Caco-2 (cell line): ENCODE measurements at regions not wholly inside any gene's neighbourhood (a gene's known extent, or its start where the extent isn't known, plus 50 kb on each side); places are given as distances from the start of the nearest gene placed in this dataset.
A peak's percentile ranks its signal among the peaks of the same experiment; 100 is the strongest.

Experiments used
- BruUV-seq: library from RNA; stranded (reverse); fragments of 400-500 nt; replicated peaks from 2 replicates; lab custom pipeline; 2021; lab: Mats Ljungman, UMichigan
- CTCF ChIA-PET: fragments of 300-600 bp; sonication (Branson Sonifier 250); formaldehyde crosslinking; loops from one replicate; lab custom pipeline; 2022; ENCODE audit warnings: antibody characterized with exemption; lab: Charles Lee
- POLR2A ChIA-PET: fragments of 300-600 bp; sonication (Branson Sonifier 250); formaldehyde crosslinking; loops from one replicate; lab custom pipeline; 2022; ENCODE audit warnings: antibody characterized with exemption; lab: Charles Lee
- DNase-seq, 2 experiments: peaks; one replicate each; pipeline versions ENCODE4 v3.0.0 to v3.0.0-alpha.2; 2020 to 2022
- H3K27me3 ChIP-seq: replicated peaks from 2 replicates; pipeline ENCODE4 v1.6.0; 2011; ENCODE audit warnings: low read length; ENCODE audit not compliant: control insufficient read depth, insufficient read depth
- H3K36me3 ChIP-seq: 2 replicates; pipeline ENCODE4 v1.5.1; 2011; ENCODE audit warnings: low read length; ENCODE audit not compliant: control insufficient read depth, insufficient read depth
- H3K4me1 ChIP-seq: fragments of 250-450 bp; sonication (Bioruptor Pico); 2 replicates; pipeline ENCODE4 v1.5.1; 2020; ENCODE audit warnings: mild to moderate bottlenecking
- H3K4me3 ChIP-seq: 2 replicates; pipeline ENCODE4 v1.5.1; 2011; ENCODE audit warnings: low read depth, mild to moderate bottlenecking, control low read depth, low read length
- H3K9me3 ChIP-seq: fragments of 250-450 bp; sonication (Bioruptor Pico); 2 replicates; pipeline ENCODE4 v1.5.1; 2020; ENCODE audit warnings: mild to moderate bottlenecking, moderate library complexity
- H3K27ac Mint-ChIP-seq: one replicate; pipeline ENCODE4 v1.8.0; 2022; ENCODE audit warnings: mixed read lengths; ENCODE audit not compliant: unreplicated experiment
- H3K27me3 Mint-ChIP-seq: one replicate; pipeline ENCODE4 v1.8.0; 2022; ENCODE audit warnings: mixed read lengths; ENCODE audit not compliant: insufficient read depth, unreplicated experiment
- H3K36me3 Mint-ChIP-seq: one replicate; pipeline ENCODE4 v1.8.0; 2022; ENCODE audit warnings: mild to moderate bottlenecking, mixed read lengths; ENCODE audit not compliant: insufficient read depth, unreplicated experiment
- H3K4me1 Mint-ChIP-seq: one replicate; pipeline ENCODE4 v1.8.0; 2022; ENCODE audit warnings: low read depth, mixed read lengths; ENCODE audit not compliant: unreplicated experiment
- H3K4me3 Mint-ChIP-seq: one replicate; pipeline ENCODE4 v1.8.0; 2022; ENCODE audit warnings: mild to moderate bottlenecking, moderate library complexity, mixed read lengths; ENCODE audit not compliant: unreplicated experiment
- H3K9me3 Mint-ChIP-seq: one replicate; pipeline ENCODE4 v1.8.0; 2022; ENCODE audit warnings: mixed read lengths; ENCODE audit not compliant: unreplicated experiment
- CTCF ChIP-seq, 2 experiments: fragments of 200-600 bp in 1 of 2; IDR thresholded peaks; 1 replicate in 1 of 2; 2 replicates in 1 of 2; pipeline versions ENCODE4 v1.5.1 to v1.8.0; 2011 to 2022; ENCODE audit warnings: antibody characterized with exemption in 1 of 2, control low read depth in 1 of 2, inconsistent platforms in 1 of 2, low read depth in 1 of 2, low read length in 1 of 2, mild to moderate bottlenecking in 1 of 2, moderate library complexity in 1 of 2; ENCODE audit not compliant: insufficient read depth in 1 of 2, severe bottlenecking in 1 of 2, unreplicated experiment in 1 of 2
- intact Hi-C: fragments of 100-400 bp; cut with micrococcal nuclease; formaldehyde crosslinking; loops from one replicate; pipeline ENCODE4 v1.10.0; 2022; ENCODE audit not compliant: unreplicated experiment

- TF ChIP-seq CTCF (IDR thresholded peaks at IDR 0.05; ENCODE audit: insufficient read depth in 1 of 2, low read depth in 1 of 2, low read length in 1 of 2, severe bottlenecking in 1 of 2, unreplicated experiment in 1 of 2) = no peak
- H3K9me3 Mint-ChIP-seq = no peaks in the 10 kb centered on the region
- H3K36me3 Mint-ChIP-seq = no peaks in the 10 kb centered on the region
- H3K27me3 Mint-ChIP-seq = no peaks in the 10 kb centered on the region
- ChIA-PET POLR2A (no interaction called here), CTCF (interaction anchor here (0.8 to 1.8 kb wide), 5 partner anchors 18 to 176 kb away, joined by 3 to 6 read pairs (median 3); no protein-coding TSS in a partner anchor)
- DNase-seq = no peak
- intact Hi-C loops = loop anchor here (1.0 to 2.0 kb wide), 5 partner anchors 10 to 177 kb away; partner anchors contain the start of gene CSNK1A1
- no peak overlapping the region for H3K4me3 Mint-ChIP-seq
- Histone ChIP-seq H3K4me1 (peaks cover 17% of the 10 kb centered on the region), H3K27me3 (no peaks in the 10 kb centered on the region), H3K36me3 (no peaks in the 10 kb centered on the region), H3K4me3 (no peak overlapping the region), H3K9me3 (no peaks in the 10 kb centered on the region)
- peaks cover 30% of the 10 kb centered on the region for H3K4me1 Mint-ChIP-seq
- H3K27ac Mint-ChIP-seq = peak overlapping the region; percentile 47
- no TSS peak for BruUV-seq
Observed at GRCh38 chr5:149441986-149442385, 62.9 kb upstream of the IL17B start.

GRCh38 chr5:149441194-149441753, 62.2 kb upstream of the IL17B start:
- Mint-ChIP-seq H3K27me3 (no peaks in the 10 kb centered on the region), H3K9me3 (no peaks in the 10 kb centered on the region), H3K36me3 (no peaks in the 10 kb centered on the region), H3K4me1 (peaks cover 30% of the 10 kb centered on the region), H3K27ac (no peak overlapping the region), H3K4me3 (no peak overlapping the region)
- H3K9me3 ChIP-seq = no peaks in the 10 kb centered on the region
- intact Hi-C loops = no loop called here
- no peak for TF ChIP-seq CTCF (IDR thresholded peaks at IDR 0.05; ENCODE audit: insufficient read depth in 1 of 2, low read depth in 1 of 2, low read length in 1 of 2, severe bottlenecking in 1 of 2, unreplicated experiment in 1 of 2)
- ChIA-PET POLR2A (no interaction called here), CTCF (interaction anchor here (0.9 to 1.8 kb wide), 4 partner anchors 11 to 177 kb away, joined by 3 to 6 read pairs (median 4); partner anchors contain the start of gene CSNK1A1)
- H3K4me3 ChIP-seq = no peak overlapping the region
- no peaks in the 10 kb centered on the region for H3K36me3 ChIP-seq
- DNase-seq = no peak
- BruUV-seq = no TSS peak
- no peaks in the 10 kb centered on the region for H3K27me3 ChIP-seq
- peaks cover 17% of the 10 kb centered on the region for H3K4me1 ChIP-seq

- Histone ChIP-seq H3K9me3 (no peaks in the 10 kb centered on the region), H3K36me3 (no peaks in the 10 kb centered on the region), H3K4me1 (peaks cover 8% of the 10 kb centered on the region), H3K27me3 (no peaks in the 10 kb centered on the region), H3K4me3 (no peak overlapping the region)
- Mint-ChIP-seq H3K4me1 (peaks cover 20% of the 10 kb centered on the region), H3K36me3 (no peaks in the 10 kb centered on the region), H3K27me3 (no peaks in the 10 kb centered on the region), H3K27ac (peak overlapping the region; percentile 48), H3K9me3 (no peaks in the 10 kb centered on the region), H3K4me3 (no peak overlapping the region)
- BruUV-seq = no TSS peak
- TF ChIP-seq CTCF (IDR thresholded peaks at IDR 0.05; ENCODE audit: insufficient read depth in 1 of 2, low read depth in 1 of 2, low read length in 1 of 2, severe bottlenecking in 1 of 2, unreplicated experiment in 1 of 2) = peak; percentile 17 to 66
- peak; percentile 69 to 84 for DNase-seq
- intact Hi-C loops = no loop called here
- POLR2A ChIA-PET = no interaction called here
- CTCF ChIA-PET = interaction anchor here (1.0 kb wide), 1 partner anchor 59 kb away, joined by 3 read pairs; no protein-coding TSS in a partner anchor
Observed at GRCh38 chr5:149439899-149440542, 60.9 kb upstream of the IL17B start.
